Ishikawa (cell line): ENCODE measurements at regions not wholly inside any gene's neighbourhood (a gene's known extent, or its start where the extent isn't known, plus 50 kb on each side); places are given as distances from the start of the nearest gene placed in this dataset.

Experiments
- CREB1 ChIP-seq: IDR thresholded peaks from 2 replicates; pipeline ENCODE4 v1.6.1; 2012; ENCODE audit warnings: low read depth
- EP300 ChIP-seq: IDR thresholded peaks from 2 replicates; pipeline ENCODE4 v1.6.1; 2012; ENCODE audit warnings: borderline replicate concordance
- FOXM1 ChIP-seq: IDR thresholded peaks from 2 replicates; pipeline ENCODE4 v1.6.1; 2012; ENCODE audit warnings: low read depth, borderline replicate concordance
- NFIC ChIP-seq: IDR thresholded peaks from 2 replicates; pipeline ENCODE4 v1.6.1; 2012
- RAD21 ChIP-seq: IDR thresholded peaks from 2 replicates; pipeline ENCODE4 v1.6.1; 2012; ENCODE audit warnings: low read depth
- TEAD4 ChIP-seq: IDR thresholded peaks from 2 replicates; pipeline ENCODE4 v1.6.1; 2012
- YY1 ChIP-seq: IDR thresholded peaks from 2 replicates; pipeline ENCODE4 v1.6.1; 2012; ENCODE audit warnings: low read depth
- ZBTB7A ChIP-seq: IDR thresholded peaks from 2 replicates; pipeline ENCODE4 v1.6.1; 2012; ENCODE audit warnings: low read depth
- TF ChIP-seq, protein P1 (sequence below): IDR thresholded peaks from 2 replicates; pipeline ENCODE4 v1.6.1; 2012; ENCODE audit warnings: low read depth, mild to moderate bottlenecking
- TF ChIP-seq, protein P2 (sequence below): IDR thresholded peaks from 2 replicates; pipeline ENCODE4 v1.6.1; 2012

DNA sequence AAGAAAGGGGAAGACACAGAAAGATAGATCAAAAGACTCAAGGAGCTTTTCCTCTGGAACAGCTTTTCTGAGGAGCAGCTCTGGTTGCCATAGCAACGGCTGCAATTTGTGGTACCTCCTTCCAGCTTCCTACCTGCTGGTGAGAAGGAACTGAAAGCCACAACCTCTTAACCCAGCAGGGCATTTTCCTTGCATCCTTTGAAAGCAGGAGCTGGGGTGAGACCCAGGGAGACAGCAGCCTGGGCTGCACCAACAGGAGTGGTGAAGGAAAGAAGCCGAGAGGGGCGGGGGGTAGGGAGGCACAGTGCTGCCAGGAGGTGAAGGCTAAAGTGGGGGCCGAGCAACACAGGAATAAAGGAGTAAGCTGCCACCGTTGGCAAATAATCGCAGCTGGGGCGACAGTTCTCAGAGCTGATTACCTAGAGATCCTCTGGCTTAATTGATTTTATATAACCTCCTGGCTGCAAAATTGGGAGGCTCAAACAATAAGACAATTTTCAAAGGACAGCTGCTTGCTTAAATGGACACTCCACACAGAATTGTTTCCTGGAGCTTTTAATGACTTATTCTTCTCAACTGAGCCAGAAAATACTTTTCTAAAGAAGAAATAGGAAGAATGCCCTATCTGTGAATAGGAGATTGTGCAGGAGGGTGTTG, 129.4 kb downstream of the RPAP3 start:
- TF ChIP-seq, protein P1, sequence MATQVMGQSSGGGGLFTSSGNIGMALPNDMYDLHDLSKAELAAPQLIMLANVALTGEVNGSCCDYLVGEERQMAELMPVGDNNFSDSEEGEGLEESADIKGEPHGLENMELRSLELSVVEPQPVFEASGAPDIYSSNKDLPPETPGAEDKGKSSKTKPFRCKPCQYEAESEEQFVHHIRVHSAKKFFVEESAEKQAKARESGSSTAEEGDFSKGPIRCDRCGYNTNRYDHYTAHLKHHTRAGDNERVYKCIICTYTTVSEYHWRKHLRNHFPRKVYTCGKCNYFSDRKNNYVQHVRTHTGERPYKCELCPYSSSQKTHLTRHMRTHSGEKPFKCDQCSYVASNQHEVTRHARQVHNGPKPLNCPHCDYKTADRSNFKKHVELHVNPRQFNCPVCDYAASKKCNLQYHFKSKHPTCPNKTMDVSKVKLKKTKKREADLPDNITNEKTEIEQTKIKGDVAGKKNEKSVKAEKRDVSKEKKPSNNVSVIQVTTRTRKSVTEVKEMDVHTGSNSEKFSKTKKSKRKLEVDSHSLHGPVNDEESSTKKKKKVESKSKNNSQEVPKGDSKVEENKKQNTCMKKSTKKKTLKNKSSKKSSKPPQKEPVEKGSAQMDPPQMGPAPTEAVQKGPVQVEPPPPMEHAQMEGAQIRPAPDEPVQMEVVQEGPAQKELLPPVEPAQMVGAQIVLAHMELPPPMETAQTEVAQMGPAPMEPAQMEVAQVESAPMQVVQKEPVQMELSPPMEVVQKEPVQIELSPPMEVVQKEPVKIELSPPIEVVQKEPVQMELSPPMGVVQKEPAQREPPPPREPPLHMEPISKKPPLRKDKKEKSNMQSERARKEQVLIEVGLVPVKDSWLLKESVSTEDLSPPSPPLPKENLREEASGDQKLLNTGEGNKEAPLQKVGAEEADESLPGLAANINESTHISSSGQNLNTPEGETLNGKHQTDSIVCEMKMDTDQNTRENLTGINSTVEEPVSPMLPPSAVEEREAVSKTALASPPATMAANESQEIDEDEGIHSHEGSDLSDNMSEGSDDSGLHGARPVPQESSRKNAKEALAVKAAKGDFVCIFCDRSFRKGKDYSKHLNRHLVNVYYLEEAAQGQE, result no peak
- TF ChIP-seq CREB1 (no peak), FOXM1 (no peak), EP300 (no peak), YY1 (no peak), NFIC (no peak), RAD21 (no peak), ZBTB7A (no peak), TEAD4 (no peak)
- TF ChIP-seq, protein P2, sequence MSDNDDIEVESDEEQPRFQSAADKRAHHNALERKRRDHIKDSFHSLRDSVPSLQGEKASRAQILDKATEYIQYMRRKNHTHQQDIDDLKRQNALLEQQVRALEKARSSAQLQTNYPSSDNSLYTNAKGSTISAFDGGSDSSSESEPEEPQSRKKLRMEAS, result no peak
